Lower leg skin (tissue), 3 donors: ENCODE measurements at regions not wholly inside any gene's neighbourhood (a gene's known extent, or its start where the extent isn't known, plus 50 kb on each side); places are given as distances from the start of the nearest gene placed in this dataset.

Experiments
- CTCF ChIP-seq, 3 donors: fragments of 450-650 bp; IDR thresholded peaks; one replicate each; pipeline ENCODE4 v1.5.1; 2016; ENCODE audit warnings: antibody characterized with exemption in 3 of 3, mild to moderate bottlenecking in 3 of 3, moderate library complexity in 2 of 3
- POLR2A ChIP-seq, 2 donors: fragments of 450-650 bp; IDR thresholded peaks; one replicate each; pipeline ENCODE4 v1.6.1; 2016 to 2017; ENCODE audit warnings: antibody characterized with exemption in 2 of 2, mild to moderate bottlenecking in 1 of 2, moderate library complexity in 1 of 2

DNA sequence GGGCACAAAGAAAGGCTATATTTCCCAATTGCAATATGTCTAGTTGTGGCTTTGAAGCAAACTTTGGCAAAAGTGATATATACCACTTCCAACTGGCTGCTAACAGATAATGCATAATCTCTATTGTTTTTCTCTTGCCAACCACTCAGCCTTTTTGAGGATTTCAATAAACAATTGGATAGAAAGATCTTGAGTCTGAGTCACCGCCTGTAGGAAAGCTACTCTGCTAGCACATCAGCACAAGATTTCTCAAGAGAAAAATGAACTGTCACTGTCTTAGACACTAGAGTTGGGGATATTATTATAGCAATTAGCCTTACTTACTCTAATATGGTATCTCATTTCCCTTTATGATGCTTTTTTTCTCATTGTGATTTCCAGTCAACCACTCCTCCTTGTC is 119.7 kb downstream of the SST start:
- TF ChIP-seq POLR2A (IDR thresholded peaks at IDR 0.05) (no peak), CTCF (IDR thresholded peaks at IDR 0.05) (no peak)
